NT2/D1 (cell line): ENCODE measurements at regions not wholly inside any gene's neighbourhood (a gene's known extent, or its start where the extent isn't known, plus 50 kb on each side); places are given as distances from the start of the nearest gene placed in this dataset.

Source experiments
- SUZ12 ChIP-seq: IDR thresholded peaks from 2 replicates; pipeline ENCODE4 v1.6.1; 2011; ENCODE audit not compliant: insufficient read length, insufficient read depth; ENCODE audit errors: extremely low read depth
- YY1 ChIP-seq: IDR thresholded peaks from 2 replicates; pipeline ENCODE4 v1.6.1; 2011; ENCODE audit not compliant: insufficient read length, insufficient read depth

GRCh38 chr1:94302497-94302896 lies 65.1 kb upstream of the ARHGAP29 start:
- TF ChIP-seq YY1, result no peak
- TF ChIP-seq SUZ12, result no peak
